GM12878 (cell line): ENCODE measurements at regions not wholly inside any gene's neighbourhood (a gene's known extent, or its start where the extent isn't known, plus 50 kb on each side); places are given as distances from the start of the nearest gene placed in this dataset.

ENCODE experiments used
- ATAC-seq: fragments of 200-7000 bp; cut with Tn5 transposase; 3 replicates; pipeline ENCODE4 v1.9.1; 2020; ENCODE audit warnings: mild to moderate bottlenecking, moderate library complexity
- BruUV-seq: library from RNA; stranded (reverse); fragments of 400-500 nt; replicated peaks from 2 replicates; lab custom pipeline; 2021; lab: Mats Ljungman, UMichigan
- CTCF ChIA-PET: fragments of 300-600 bp; sonication (Branson Sonifier 250); formaldehyde crosslinking; extraction: SDS; loops from one replicate; lab custom pipeline; 2021; ENCODE audit warnings: inconsistent platforms; lab: Yijun Ruan, JAX
- POLR2A ChIA-PET: fragments of 350-600 bp; formaldehyde crosslinking; extraction: SDS; loops from one replicate; lab custom pipeline; 2021; ENCODE audit warnings: inconsistent platforms; lab: Charles Lee
- RAD21 ChIA-PET: fragments of 300-600 bp; sonication (Branson Sonifier 250); formaldehyde crosslinking; loops from one replicate; lab custom pipeline; 2023; ENCODE audit warnings: antibody characterized with exemption; ENCODE audit not compliant: unreplicated experiment; lab: Charles Lee
- SMC1A ChIA-PET: fragments of 300-600 bp; sonication (Branson Sonifier 250); formaldehyde crosslinking; loops from one replicate; lab custom pipeline; 2023; ENCODE audit not compliant: unreplicated experiment, uncharacterized antibody; lab: Charles Lee
- DNase-seq: peaks from one replicate; pipeline ENCODE4 v3.0.0-alpha.2; 2011; ENCODE audit warnings: low read depth, low spot score
- FAIRE-seq: peaks from 3 replicates; lab custom pipeline; 2011; peaks lifted over from hg19 to GRCh38; lab: Jason Lieb, UNC
- H2AFZ ChIP-seq: 2 replicates; pipeline ENCODE4 v1.6.0; 2011; ENCODE audit warnings: low read depth, low read length, control low read depth; ENCODE audit not compliant: control insufficient read depth
- H3K27ac ChIP-seq: 2 replicates; pipeline ENCODE4 v1.5.1; 2011; ENCODE audit warnings: control low read depth; ENCODE audit not compliant: control insufficient read depth, insufficient read depth
- H3K27me3 ChIP-seq, 2 experiments: replicated peaks in 1 of 2; 2 replicates each; pipeline versions ENCODE4 v1.6.0 to v1.6.1; 2011; ENCODE audit warnings: low read length in 1 of 2; ENCODE audit not compliant: control insufficient read depth in 2 of 2, insufficient read depth in 2 of 2
- H3K36me3 ChIP-seq, 2 experiments: 2 replicates each; pipeline ENCODE4 v1.5.1; 2011; ENCODE audit warnings: low read length in 1 of 2; ENCODE audit not compliant: control insufficient read depth in 2 of 2, insufficient read depth in 2 of 2
- H3K4me1 ChIP-seq: 2 replicates; pipeline ENCODE4 v1.6.1; 2011; ENCODE audit warnings: mild to moderate bottlenecking, low read length, moderate library complexity, mixed read lengths; ENCODE audit not compliant: control insufficient read depth, insufficient read depth
- H3K4me2 ChIP-seq: 2 replicates; pipeline ENCODE4 v1.6.0; 2011; ENCODE audit warnings: control low read depth; ENCODE audit not compliant: control insufficient read depth, insufficient read depth
- H3K4me3 ChIP-seq: fragments of 200-600 bp; sonication (generic); 2 replicates; pipeline ENCODE4 v1.5.1; 2016
- H3K79me2 ChIP-seq: 2 replicates; pipeline ENCODE4 v1.6.0; 2011; ENCODE audit warnings: low read length; ENCODE audit not compliant: control insufficient read depth, insufficient read depth
- H3K9ac ChIP-seq: 2 replicates; pipeline ENCODE4 v1.8.0; 2011; ENCODE audit warnings: low read length, control low read depth, mixed read lengths; ENCODE audit not compliant: control insufficient read depth, insufficient read depth
- H3K9me3 ChIP-seq: replicated peaks from 3 replicates; pipeline ENCODE4 v1.5.1; 2011; ENCODE audit warnings: mild to moderate bottlenecking, low read length; ENCODE audit not compliant: control insufficient read depth, insufficient read depth
- H4K20me1 ChIP-seq: 2 replicates; pipeline ENCODE4 v1.6.0; 2011; ENCODE audit not compliant: control insufficient read depth, insufficient read depth
- BCLAF1 ChIP-seq: fragments of 450-650 bp; IDR thresholded peaks from 2 replicates; pipeline ENCODE4 v1.6.1; 2017; ENCODE audit warnings: antibody characterized with exemption, mild to moderate bottlenecking, moderate library complexity
- GABPA ChIP-seq: IDR thresholded peaks from 2 replicates; pipeline ENCODE4 v1.6.1; 2014; ENCODE audit warnings: antibody characterized with exemption, low read depth, mild to moderate bottlenecking, inconsistent platforms
- HSF1 ChIP-seq: fragments of 150-350 bp; IDR thresholded peaks from 2 replicates; pipeline ENCODE4 v1.6.1; 2014; ENCODE audit warnings: mild to moderate bottlenecking, low read depth, low read length
- LARP7 ChIP-seq: fragments of 450-650 bp; IDR thresholded peaks from 2 replicates; pipeline ENCODE4 v1.6.1; 2017; ENCODE audit warnings: mild to moderate bottlenecking
- MEF2A ChIP-seq: IDR thresholded peaks from 2 replicates; pipeline ENCODE4 v1.6.1; 2011; ENCODE audit warnings: low read depth, mild to moderate bottlenecking, low read length, moderate library complexity; ENCODE audit not compliant: insufficient read depth
- MEF2B ChIP-seq: fragments of 450-650 bp; IDR thresholded peaks from 2 replicates; pipeline ENCODE4 v1.6.1; 2018; ENCODE audit warnings: mild to moderate bottlenecking, moderate library complexity; ENCODE audit not compliant: partially characterized antibody, poor library complexity, severe bottlenecking
- MYB ChIP-seq: fragments of 150-350 bp; IDR thresholded peaks from 2 replicates; pipeline ENCODE4 v1.6.1; 2014; ENCODE audit warnings: mild to moderate bottlenecking, low read depth, low read length, borderline replicate concordance
- MYC ChIP-seq: IDR thresholded peaks from 2 replicates; pipeline ENCODE4 v1.6.1; 2011; ENCODE audit warnings: mild to moderate bottlenecking, low read length, moderate library complexity, inconsistent platforms; ENCODE audit not compliant: insufficient read depth, insufficient replicate concordance, insufficient read length, severe bottlenecking
- PML ChIP-seq: IDR thresholded peaks from 2 replicates; pipeline ENCODE4 v1.6.1; 2012; ENCODE audit warnings: low read length, inconsistent platforms
- RUNX3 ChIP-seq: IDR thresholded peaks from 2 replicates; pipeline ENCODE4 v1.6.1; 2012; ENCODE audit warnings: low read length, inconsistent platforms
- SMAD5 ChIP-seq: IDR thresholded peaks from 2 replicates; pipeline ENCODE4 v1.6.1; 2016; ENCODE audit warnings: antibody characterized with exemption, low read depth
- STAT3 ChIP-seq: IDR thresholded peaks from 2 replicates; pipeline ENCODE4 v1.6.1; 2011; ENCODE audit warnings: low read depth, low read length, improper control_type of control experiment
- SUPT20H ChIP-seq: IDR thresholded peaks from 2 replicates; pipeline ENCODE4 v1.6.1; 2011; ENCODE audit warnings: low read depth, mild to moderate bottlenecking, low read length, moderate library complexity, borderline replicate concordance; ENCODE audit not compliant: control insufficient read depth
- TAF1 ChIP-seq: IDR thresholded peaks from 2 replicates; pipeline ENCODE4 v1.6.1; 2011; ENCODE audit warnings: mild to moderate bottlenecking, low read depth, low read length, borderline replicate concordance
- WGBS: methylation state at CpG from one replicate; pipeline ENCODE4 v1.1.6; 2016; ENCODE audit warnings: low lambda C conversion rate; ENCODE audit not compliant: insufficient replicate concordance, insufficient coverage; ENCODE audit errors: missing lambda C conversion rate; 5-methylcytosine and 5-hydroxymethylcytosine counted together
- in situ Hi-C: fragments of 300-500 bp; cut with MboI; formaldehyde crosslinking; loops from 9 replicates; pipeline ENCODE4 v1.14.3; 2018; ENCODE audit warnings: mixed read lengths
- intact Hi-C: fragments of 100-400 bp; cut with micrococcal nuclease; formaldehyde crosslinking; loops from one replicate; pipeline ENCODE4 v1.14.2; 2022; ENCODE audit not compliant: unreplicated experiment

DNA sequence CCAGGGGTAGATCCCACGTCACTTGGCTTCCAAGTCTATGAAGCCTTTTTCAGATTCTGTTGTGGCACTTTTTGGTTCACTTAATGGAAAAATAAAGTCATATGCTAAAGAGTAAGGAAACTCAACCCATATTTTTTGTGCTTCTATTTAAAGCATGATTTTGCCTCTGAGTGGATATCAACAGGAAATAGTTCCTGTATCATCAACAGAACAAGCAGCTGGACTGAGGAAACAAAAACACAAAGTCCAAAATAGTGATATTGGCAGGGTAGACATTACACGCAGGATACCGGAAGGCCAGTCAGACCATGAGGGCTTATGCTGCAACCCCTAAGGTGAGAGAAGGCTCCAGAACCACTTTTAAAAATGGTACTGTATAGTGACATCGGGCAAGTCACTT is 248.3 kb upstream of the ANO5 start (continued):
- TF ChIP-seq TAF1 (no peak), BCLAF1 (no peak), MEF2B (no peak), LARP7 (no peak), STAT3 (no peak), MYB (no peak), HSF1 (no peak), MEF2A (no peak), RUNX3 (no peak)

DNA sequence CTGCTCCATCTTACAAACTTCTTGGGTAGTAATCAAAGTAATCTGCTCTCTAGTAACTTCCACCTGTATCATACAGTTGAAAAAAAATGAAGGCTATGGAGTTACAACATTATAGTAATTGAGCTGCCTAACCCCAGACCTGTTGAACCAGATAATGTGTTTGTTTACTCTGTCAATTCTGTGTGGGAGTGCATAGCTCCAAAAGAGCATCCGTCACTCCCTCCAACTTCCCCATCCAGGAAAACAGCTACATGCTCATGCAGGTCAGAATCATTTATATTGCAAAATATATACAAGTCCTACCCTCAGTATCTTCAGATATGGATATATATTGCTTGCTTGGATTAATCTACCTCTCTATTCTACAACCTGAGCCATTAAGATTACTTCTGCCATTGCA is 244.0 kb upstream of the ANO5 start:
- H3K27ac ChIP-seq, result no peak overlapping the region
- SMC1A ChIA-PET, result interaction anchor here (1.3 to 1.8 kb wide), 2 partner anchors 11 to 13 kb away, joined by 4 to 5 read pairs; no protein-coding TSS in a partner anchor
- H3K4me2 ChIP-seq, result no peak overlapping the region
- 94% methylated on average over 1 of the region's 1 CpG for WGBS
- in situ Hi-C loops, result no loop called here
- no peaks in the 10 kb centered on the region for H3K4me1 ChIP-seq
- BruUV-seq, result no TSS peak
- H4K20me1 ChIP-seq, result no peaks in the 10 kb centered on the region
- no peak for TF ChIP-seq PML
- TF ChIP-seq GABPA, result no peak
- TF ChIP-seq SMAD5, result no peak
- TF ChIP-seq SUPT20H, result no peak
- TF ChIP-seq MEF2B, result no peak
- TF ChIP-seq MYC, result no peak
- TF ChIP-seq, all 136 proteins: peak for 0
- DNase-seq (no peak), ATAC-seq (no peak), FAIRE-seq (no peak)
- RAD21 ChIA-PET, result no interaction called here
- Histone ChIP-seq H3K9me3 (no peaks in the 10 kb centered on the region), H3K9ac (no peak overlapping the region), H3K79me2 (no peaks in the 10 kb centered on the region), H3K4me3 (no peak overlapping the region), H3K36me3 (no peaks in the 10 kb centered on the region), H2AFZ (no peak overlapping the region), H3K27me3 (no peaks in the 10 kb centered on the region)
- POLR2A ChIA-PET, result interaction anchor here (0.5 kb wide), 1 partner anchor 1474 kb away, joined by 5 read pairs; no protein-coding TSS in a partner anchor
- CTCF ChIA-PET, result interaction anchor here (0.7 to 1.0 kb wide), 2 partner anchors 8 to 25 kb away, joined by 3 read pairs; no protein-coding TSS in a partner anchor
- intact Hi-C loops, result no loop called here
